ENCODE measurements at regions not wholly inside any gene's neighbourhood (a gene's known extent, or its start where the extent isn't known, plus 50 kb on each side); places are given as distances from the start of the nearest gene placed in this dataset.

- ATAC-seq (no peak), DNase-seq (no peak)
- TF ChIP-seq, protein P1, sequence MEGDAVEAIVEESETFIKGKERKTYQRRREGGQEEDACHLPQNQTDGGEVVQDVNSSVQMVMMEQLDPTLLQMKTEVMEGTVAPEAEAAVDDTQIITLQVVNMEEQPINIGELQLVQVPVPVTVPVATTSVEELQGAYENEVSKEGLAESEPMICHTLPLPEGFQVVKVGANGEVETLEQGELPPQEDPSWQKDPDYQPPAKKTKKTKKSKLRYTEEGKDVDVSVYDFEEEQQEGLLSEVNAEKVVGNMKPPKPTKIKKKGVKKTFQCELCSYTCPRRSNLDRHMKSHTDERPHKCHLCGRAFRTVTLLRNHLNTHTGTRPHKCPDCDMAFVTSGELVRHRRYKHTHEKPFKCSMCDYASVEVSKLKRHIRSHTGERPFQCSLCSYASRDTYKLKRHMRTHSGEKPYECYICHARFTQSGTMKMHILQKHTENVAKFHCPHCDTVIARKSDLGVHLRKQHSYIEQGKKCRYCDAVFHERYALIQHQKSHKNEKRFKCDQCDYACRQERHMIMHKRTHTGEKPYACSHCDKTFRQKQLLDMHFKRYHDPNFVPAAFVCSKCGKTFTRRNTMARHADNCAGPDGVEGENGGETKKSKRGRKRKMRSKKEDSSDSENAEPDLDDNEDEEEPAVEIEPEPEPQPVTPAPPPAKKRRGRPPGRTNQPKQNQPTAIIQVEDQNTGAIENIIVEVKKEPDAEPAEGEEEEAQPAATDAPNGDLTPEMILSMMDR (IDR thresholded peaks at IDR 0.05): no peak
- no peak overlapping the region for H3K4me3 Mint-ChIP-seq
- H3K27me3 Mint-ChIP-seq (ENCODE audit: low read depth in 2 of 2): no peaks in the 10 kb centered on the region
- Histone ChIP-seq H3K27ac (ENCODE audit: low read length) (no peak overlapping the region), H3K4me3 (ENCODE audit: low read length) (no peak overlapping the region), H3K9me3 (ENCODE audit: control insufficient read depth, insufficient read depth, low read length) (no peaks in the 10 kb centered on the region), H3K27me3 (ENCODE audit: control insufficient read depth, insufficient read depth, low read length) (no peaks in the 10 kb centered on the region), H3K4me1 (ENCODE audit: control insufficient read depth, insufficient read depth, low read length) (no peaks in the 10 kb centered on the region), H3K36me3 (ENCODE audit: control insufficient read depth, insufficient read depth, low read length) (no peaks in the 10 kb centered on the region)
- H3K9me3 Mint-ChIP-seq: peaks cover 6 to 18% of the 10 kb centered on the region in 2 donors
- intact Hi-C loops (cut with micrococcal nuclease): no loop called here
- peaks cover 6% of the 10 kb centered on the region for H3K36me3 Mint-ChIP-seq
- no peak overlapping the region for H3K27ac Mint-ChIP-seq
- H3K4me1 Mint-ChIP-seq: no peaks in the 10 kb centered on the region
These were observed 1404.3 kb upstream of the MIR17HG start for GRCh38 chr13:89943139-89943538.

DNA sequence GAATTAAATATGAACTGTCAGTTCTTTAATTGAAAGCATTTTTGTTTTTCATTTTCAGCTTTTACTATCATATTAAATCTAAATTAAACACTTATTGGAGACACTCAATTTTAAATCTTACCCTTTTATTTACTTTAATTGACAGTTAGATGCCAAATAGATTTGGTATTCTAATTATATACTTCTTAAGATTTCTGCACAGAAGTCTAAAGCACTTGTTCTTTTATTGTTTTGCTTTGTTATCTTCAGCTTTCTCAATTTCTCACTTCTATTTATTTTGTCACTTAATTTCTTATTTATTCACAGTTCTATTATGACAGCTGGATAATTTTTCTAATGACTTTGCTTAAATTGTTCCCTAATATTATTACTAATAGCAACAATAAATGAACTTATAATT is 1397.3 kb upstream of the MIR17HG start:
- H3K27ac Mint-ChIP-seq: no peak overlapping the region
- Histone ChIP-seq H3K36me3 (ENCODE audit: control insufficient read depth, insufficient read depth, low read length) (no peaks in the 10 kb centered on the region), H3K9me3 (ENCODE audit: control insufficient read depth, insufficient read depth, low read length) (no peaks in the 10 kb centered on the region), H3K27ac (ENCODE audit: low read length) (no peak overlapping the region), H3K27me3 (ENCODE audit: control insufficient read depth, insufficient read depth, low read length) (no peaks in the 10 kb centered on the region), H3K4me1 (ENCODE audit: control insufficient read depth, insufficient read depth, low read length) (no peaks in the 10 kb centered on the region), H3K4me3 (ENCODE audit: low read length) (no peak overlapping the region)
- H3K9me3 Mint-ChIP-seq: peaks cover 14 to 18% of the 10 kb centered on the region in 2 donors
- no peaks in the 10 kb centered on the region for H3K27me3 Mint-ChIP-seq (ENCODE audit: low read depth in 2 of 2)
- no peak for DNase-seq
- intact Hi-C loops (cut with micrococcal nuclease): no loop called here
- no peak overlapping the region for H3K4me3 Mint-ChIP-seq
- ATAC-seq: no peak
- no peaks in the 10 kb centered on the region for H3K4me1 Mint-ChIP-seq
- TF ChIP-seq, protein P1 (IDR thresholded peaks at IDR 0.05): no peak
- H3K36me3 Mint-ChIP-seq: peaks cover 6% of the 10 kb centered on the region

- DNase-seq: no peak
- Histone ChIP-seq H3K36me3 (ENCODE audit: control insufficient read depth, insufficient read depth, low read length) (no peaks in the 10 kb centered on the region), H3K27me3 (ENCODE audit: control insufficient read depth, insufficient read depth, low read length) (no peaks in the 10 kb centered on the region), H3K27ac (ENCODE audit: low read length) (no peak overlapping the region), H3K4me1 (ENCODE audit: control insufficient read depth, insufficient read depth, low read length) (no peaks in the 10 kb centered on the region), H3K9me3 (ENCODE audit: control insufficient read depth, insufficient read depth, low read length) (no peaks in the 10 kb centered on the region), H3K4me3 (ENCODE audit: low read length) (no peak overlapping the region)
- TF ChIP-seq, protein P1 (IDR thresholded peaks at IDR 0.05): no peak
- Mint-ChIP-seq H3K4me3 (no peak overlapping the region), H3K27ac (no peak overlapping the region), H3K9me3 (peaks cover 12 to 16% of the 10 kb centered on the region in 2 donors), H3K36me3 (no peaks in the 10 kb centered on the region), H3K4me1 (no peaks in the 10 kb centered on the region), H3K27me3 (ENCODE audit: low read depth in 2 of 2) (no peaks in the 10 kb centered on the region)
- intact Hi-C loops (cut with micrococcal nuclease): no loop called here
- no peak for ATAC-seq
- WGBS (ENCODE audit: insufficient coverage): 94% methylated on average over 3 of the region's 3 CpGs
These were observed 1396.1 kb upstream of the MIR17HG start for GRCh38 chr13:89951341-89951740.

GRCh38 chr13:89953581-89953980 is 1393.9 kb upstream of the MIR17HG start:
- ATAC-seq (no peak), DNase-seq (no peak)
- 77% methylated on average over 2 of the region's 3 CpGs for WGBS (ENCODE audit: insufficient coverage)
- no peaks in the 10 kb centered on the region for H3K27me3 ChIP-seq (ENCODE audit: control insufficient read depth, insufficient read depth, low read length)
- peaks cover 11 to 12% of the 10 kb centered on the region in 2 donors for H3K9me3 Mint-ChIP-seq
- H3K27ac ChIP-seq (ENCODE audit: low read length): no peak overlapping the region
- intact Hi-C loops (cut with micrococcal nuclease): no loop called here
- H3K27me3 Mint-ChIP-seq (ENCODE audit: low read depth in 2 of 2): no peaks in the 10 kb centered on the region
- H3K4me3 ChIP-seq (ENCODE audit: low read length): no peak overlapping the region
- H3K4me1 Mint-ChIP-seq: no peaks in the 10 kb centered on the region
- no peaks in the 10 kb centered on the region for H3K36me3 Mint-ChIP-seq
- no peak overlapping the region for H3K27ac Mint-ChIP-seq
- H3K4me3 Mint-ChIP-seq: no peak overlapping the region
- H3K4me1 ChIP-seq (ENCODE audit: control insufficient read depth, insufficient read depth, low read length): no peaks in the 10 kb centered on the region
- TF ChIP-seq, protein P1 (IDR thresholded peaks at IDR 0.05): no peak
- no peaks in the 10 kb centered on the region for H3K9me3 ChIP-seq (ENCODE audit: control insufficient read depth, insufficient read depth, low read length)
- H3K36me3 ChIP-seq (ENCODE audit: control insufficient read depth, insufficient read depth, low read length): no peaks in the 10 kb centered on the region
